ENCODE measurements at regions not wholly inside any gene's neighbourhood (a gene's known extent, or its start where the extent isn't known, plus 50 kb on each side); places are given as distances from the start of the nearest gene placed in this dataset.

DNA sequence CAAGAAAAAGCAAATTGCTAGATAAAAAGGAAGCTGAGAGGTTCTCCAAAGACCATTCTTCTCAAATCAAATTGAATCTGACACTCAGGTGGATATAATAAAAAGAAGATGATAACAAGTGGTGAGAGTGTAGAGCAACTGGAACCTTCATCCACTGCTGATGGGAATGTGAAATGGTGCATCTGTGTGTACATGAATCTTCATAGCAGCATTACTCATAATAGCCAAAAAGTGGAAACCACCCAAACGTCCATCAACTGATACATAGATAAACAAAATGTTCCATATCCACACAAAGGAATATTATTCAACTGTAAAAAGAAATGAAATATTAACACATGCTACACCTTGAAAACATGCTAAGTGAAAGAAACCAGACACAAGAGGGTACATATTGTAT lies 357.2 kb upstream of the EPHA4 start:
- no peak overlapping the region for H3K4me3 ChIP-seq
- ATAC-seq, result no peak

More for the DNA sequence above, 357.2 kb upstream of the EPHA4 start:
- H3K36me3 ChIP-seq (ENCODE audit: insufficient read depth), result no peaks in the 10 kb centered on the region
- no peaks in the 10 kb centered on the region for H4K20me1 ChIP-seq (replicated peaks; ENCODE audit: insufficient read depth)
- H3K4me2 ChIP-seq, result no peak overlapping the region
- H2AFZ ChIP-seq, result no peak overlapping the region
- Mint-ChIP-seq H3K36me3 (ENCODE audit: low read depth) (no peaks in the 10 kb centered on the region), H3K4me1 (peaks cover 3% of the 10 kb centered on the region; the same call in 2 of the 3 replicates), H3K4me3 (no peak overlapping the region), H3K9me3 (no peaks in the 10 kb centered on the region), H3K27me3 (ENCODE audit: insufficient read depth, low read depth, poor library complexity) (no peaks in the 10 kb centered on the region), H3K27ac (no peak overlapping the region)
- H3K4me1 ChIP-seq (ENCODE audit: insufficient read depth), result no peaks in the 10 kb centered on the region
- no peak for TF ChIP-seq CTCF (conservative IDR thresholded peaks at IDR 0.05; ENCODE audit: low read depth in 2 of 2)
- TF ChIP-seq POLR2AphosphoS5 (IDR thresholded peaks at IDR 0.05; ENCODE audit: low read depth), result no peak
- no peak for TF ChIP-seq JUNB (IDR thresholded peaks at IDR 0.05; ENCODE audit: unreplicated experiment)
- TF ChIP-seq CREB1 (CRISPR knock-in tag; IDR thresholded peaks at IDR 0.05; ENCODE audit: low read depth), result no peak
- TF ChIP-seq STAT1 (IDR thresholded peaks at IDR 0.05; ENCODE audit: unreplicated experiment), result no peak
- TF ChIP-seq, protein P1, sequence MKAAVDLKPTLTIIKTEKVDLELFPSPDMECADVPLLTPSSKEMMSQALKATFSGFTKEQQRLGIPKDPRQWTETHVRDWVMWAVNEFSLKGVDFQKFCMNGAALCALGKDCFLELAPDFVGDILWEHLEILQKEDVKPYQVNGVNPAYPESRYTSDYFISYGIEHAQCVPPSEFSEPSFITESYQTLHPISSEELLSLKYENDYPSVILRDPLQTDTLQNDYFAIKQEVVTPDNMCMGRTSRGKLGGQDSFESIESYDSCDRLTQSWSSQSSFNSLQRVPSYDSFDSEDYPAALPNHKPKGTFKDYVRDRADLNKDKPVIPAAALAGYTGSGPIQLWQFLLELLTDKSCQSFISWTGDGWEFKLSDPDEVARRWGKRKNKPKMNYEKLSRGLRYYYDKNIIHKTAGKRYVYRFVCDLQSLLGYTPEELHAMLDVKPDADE (IDR thresholded peaks at IDR 0.05), result no peak
- no peak for TF ChIP-seq ZNF114 (CRISPR knock-in tag; IDR thresholded peaks at IDR 0.05)
- no peak for TF ChIP-seq ZNF462 (CRISPR knock-in tag; IDR thresholded peaks at IDR 0.05)
- TF ChIP-seq, protein P2, sequence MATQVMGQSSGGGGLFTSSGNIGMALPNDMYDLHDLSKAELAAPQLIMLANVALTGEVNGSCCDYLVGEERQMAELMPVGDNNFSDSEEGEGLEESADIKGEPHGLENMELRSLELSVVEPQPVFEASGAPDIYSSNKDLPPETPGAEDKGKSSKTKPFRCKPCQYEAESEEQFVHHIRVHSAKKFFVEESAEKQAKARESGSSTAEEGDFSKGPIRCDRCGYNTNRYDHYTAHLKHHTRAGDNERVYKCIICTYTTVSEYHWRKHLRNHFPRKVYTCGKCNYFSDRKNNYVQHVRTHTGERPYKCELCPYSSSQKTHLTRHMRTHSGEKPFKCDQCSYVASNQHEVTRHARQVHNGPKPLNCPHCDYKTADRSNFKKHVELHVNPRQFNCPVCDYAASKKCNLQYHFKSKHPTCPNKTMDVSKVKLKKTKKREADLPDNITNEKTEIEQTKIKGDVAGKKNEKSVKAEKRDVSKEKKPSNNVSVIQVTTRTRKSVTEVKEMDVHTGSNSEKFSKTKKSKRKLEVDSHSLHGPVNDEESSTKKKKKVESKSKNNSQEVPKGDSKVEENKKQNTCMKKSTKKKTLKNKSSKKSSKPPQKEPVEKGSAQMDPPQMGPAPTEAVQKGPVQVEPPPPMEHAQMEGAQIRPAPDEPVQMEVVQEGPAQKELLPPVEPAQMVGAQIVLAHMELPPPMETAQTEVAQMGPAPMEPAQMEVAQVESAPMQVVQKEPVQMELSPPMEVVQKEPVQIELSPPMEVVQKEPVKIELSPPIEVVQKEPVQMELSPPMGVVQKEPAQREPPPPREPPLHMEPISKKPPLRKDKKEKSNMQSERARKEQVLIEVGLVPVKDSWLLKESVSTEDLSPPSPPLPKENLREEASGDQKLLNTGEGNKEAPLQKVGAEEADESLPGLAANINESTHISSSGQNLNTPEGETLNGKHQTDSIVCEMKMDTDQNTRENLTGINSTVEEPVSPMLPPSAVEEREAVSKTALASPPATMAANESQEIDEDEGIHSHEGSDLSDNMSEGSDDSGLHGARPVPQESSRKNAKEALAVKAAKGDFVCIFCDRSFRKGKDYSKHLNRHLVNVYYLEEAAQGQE (IDR thresholded peaks at IDR 0.05; ENCODE audit: unreplicated experiment), result no peak
- H3K27me3 ChIP-seq (ENCODE audit: insufficient read depth), result no peaks in the 10 kb centered on the region
- H3K79me2 ChIP-seq (replicated peaks; ENCODE audit: insufficient read depth), result no peaks in the 10 kb centered on the region
- no peaks in the 10 kb centered on the region for H3F3A ChIP-seq (replicated peaks; ENCODE audit: low read depth)
- DNase-seq (ENCODE audit: low spot score), result no peak
- no peaks in the 10 kb centered on the region; the same call in 1 of the 2 replicates for H3K9me2 ChIP-seq (ENCODE audit: insufficient read depth)
- H3K27ac ChIP-seq (ENCODE audit: low read depth), result no peak overlapping the region
